ENCODE measurements at regions not wholly inside any gene's neighbourhood (a gene's known extent, or its start where the extent isn't known, plus 50 kb on each side); places are given as distances from the start of the nearest gene placed in this dataset.

DNA sequence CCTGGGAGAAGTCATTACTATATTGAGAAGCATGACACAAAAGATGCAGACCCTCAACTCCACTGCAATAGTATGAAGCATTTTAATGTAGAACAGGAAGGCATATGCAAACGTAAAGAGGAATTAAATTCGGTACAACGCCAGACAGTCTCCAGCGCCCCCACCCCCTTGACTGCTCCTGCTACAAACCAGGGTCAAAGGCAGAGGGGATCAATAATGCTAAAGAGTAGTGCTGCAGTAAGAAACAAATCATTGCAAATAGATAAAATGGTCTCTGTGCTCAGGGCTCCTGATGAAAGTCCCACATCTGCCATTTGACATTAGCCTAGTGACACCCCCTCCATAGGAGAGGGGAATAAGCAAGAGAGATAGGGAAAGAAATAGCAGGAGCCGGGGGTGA, 164.9 kb upstream of the BLID start:
- TF ChIP-seq, protein P1, sequence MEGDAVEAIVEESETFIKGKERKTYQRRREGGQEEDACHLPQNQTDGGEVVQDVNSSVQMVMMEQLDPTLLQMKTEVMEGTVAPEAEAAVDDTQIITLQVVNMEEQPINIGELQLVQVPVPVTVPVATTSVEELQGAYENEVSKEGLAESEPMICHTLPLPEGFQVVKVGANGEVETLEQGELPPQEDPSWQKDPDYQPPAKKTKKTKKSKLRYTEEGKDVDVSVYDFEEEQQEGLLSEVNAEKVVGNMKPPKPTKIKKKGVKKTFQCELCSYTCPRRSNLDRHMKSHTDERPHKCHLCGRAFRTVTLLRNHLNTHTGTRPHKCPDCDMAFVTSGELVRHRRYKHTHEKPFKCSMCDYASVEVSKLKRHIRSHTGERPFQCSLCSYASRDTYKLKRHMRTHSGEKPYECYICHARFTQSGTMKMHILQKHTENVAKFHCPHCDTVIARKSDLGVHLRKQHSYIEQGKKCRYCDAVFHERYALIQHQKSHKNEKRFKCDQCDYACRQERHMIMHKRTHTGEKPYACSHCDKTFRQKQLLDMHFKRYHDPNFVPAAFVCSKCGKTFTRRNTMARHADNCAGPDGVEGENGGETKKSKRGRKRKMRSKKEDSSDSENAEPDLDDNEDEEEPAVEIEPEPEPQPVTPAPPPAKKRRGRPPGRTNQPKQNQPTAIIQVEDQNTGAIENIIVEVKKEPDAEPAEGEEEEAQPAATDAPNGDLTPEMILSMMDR (IDR thresholded peaks at IDR 0.05): no peak
- no peak for TF ChIP-seq POLR2A (IDR thresholded peaks at IDR 0.05)

Measured in body of pancreas (tissue), 4 donors.